HepG2 (cell line): ENCODE measurements at regions not wholly inside any gene's neighbourhood (a gene's known extent, or its start where the extent isn't known, plus 50 kb on each side); places are given as distances from the start of the nearest gene placed in this dataset.

ENCODE experiments used
- CBFB ChIP-seq: sonication (generic); formaldehyde crosslinking; IDR thresholded peaks from 2 replicates; pipeline ENCODE4 v1.4.0; 2020; ENCODE audit warnings: missing genetic modification reagents
- FOXC1 ChIP-seq: sonication (generic); formaldehyde crosslinking; IDR thresholded peaks from 2 replicates; pipeline ENCODE4 v1.8.0; 2022; ENCODE audit warnings: mild to moderate bottlenecking, missing genetic modification reagents, borderline replicate concordance
- HMGXB4 ChIP-seq, 2 experiments: sonication (generic) in 1 of 2; formaldehyde crosslinking in 1 of 2; IDR thresholded peaks; 2 replicates each; pipeline versions ENCODE4 v1.4.0 to v1.6.1; 2018 to 2020; ENCODE audit warnings: missing genetic modification reagents in 2 of 2, borderline replicate concordance in 1 of 2, low read depth in 1 of 2, mild to moderate bottlenecking in 1 of 2, missing biosample characterization in 1 of 2
- ISL2 ChIP-seq: sonication (generic); formaldehyde crosslinking; IDR thresholded peaks from 2 replicates; pipeline ENCODE4 v1.5.0; 2020; ENCODE audit warnings: missing genetic modification reagents
- KAT2B ChIP-seq: fragments of 150-350 bp; IDR thresholded peaks from 2 replicates; pipeline ENCODE4 v1.6.1; 2014; ENCODE audit warnings: low read depth, low read length, borderline replicate concordance
- KDM5B ChIP-seq: sonication (generic); formaldehyde crosslinking; IDR thresholded peaks from 2 replicates; pipeline ENCODE4 v1.4.0; 2020; ENCODE audit warnings: missing genetic modification reagents, mild to moderate bottlenecking, borderline replicate concordance
- SOX13 ChIP-seq, 3 experiments: fragments of 450-650 bp in 1 of 3; sonication (generic) in 1 of 3; formaldehyde crosslinking in 1 of 3; IDR thresholded peaks in 2 of 3; conservative IDR thresholded peaks in 1 of 3; 2 replicates each; pipeline versions ENCODE4 v1.5.0 to v1.6.1; 2016 to 2020; ENCODE audit warnings: antibody characterized with exemption in 1 of 3, mild to moderate bottlenecking in 1 of 3, missing compliant biosample characterization in 1 of 3, missing genetic modification reagents in 1 of 3, moderate library complexity in 1 of 3
- TARDBP ChIP-seq: sonication (generic); formaldehyde crosslinking; IDR thresholded peaks from 2 replicates; pipeline ENCODE4 v1.8.0; 2022; ENCODE audit warnings: mild to moderate bottlenecking, missing genetic modification reagents
- ZBED4 ChIP-seq: sonication (generic); formaldehyde crosslinking; IDR thresholded peaks from 2 replicates; pipeline ENCODE4 v1.4.0; 2020; ENCODE audit warnings: missing genetic modification reagents, borderline replicate concordance
- ZNF362 ChIP-seq: sonication (generic); formaldehyde crosslinking; IDR thresholded peaks from 2 replicates; pipeline ENCODE4 v1.4.0; 2020; ENCODE audit warnings: missing genetic modification reagents, mild to moderate bottlenecking, borderline replicate concordance
- ZNF383 ChIP-seq: sonication (generic); formaldehyde crosslinking; IDR thresholded peaks from 2 replicates; pipeline ENCODE4 v1.4.0; 2020; ENCODE audit warnings: missing genetic modification reagents, mild to moderate bottlenecking, borderline replicate concordance
- ZNF775 ChIP-seq: sonication (generic); formaldehyde crosslinking; IDR thresholded peaks from 2 replicates; pipeline ENCODE4 v1.4.0; 2020; ENCODE audit warnings: missing genetic modification reagents, mild to moderate bottlenecking, moderate library complexity, borderline replicate concordance

- TF ChIP-seq ZBED4 (no peak), FOXC1 (CRISPR knock-in tag) (no peak), KDM5B (CRISPR knock-in tag) (no peak), KAT2B (no peak), CBFB (CRISPR knock-in tag) (no peak), ZNF383 (CRISPR knock-in tag) (no peak), ISL2 (CRISPR knock-in tag) (no peak), TARDBP (no peak), HMGXB4 (CRISPR knock-in tag; IDR thresholded peaks at IDR 0.05; ENCODE audit: borderline replicate concordance in 1 of 2, low read depth in 1 of 2) (no peak), ZNF775 (CRISPR knock-in tag) (no peak), ZNF362 (CRISPR knock-in tag) (peak; percentile 60; the same call in 1 of the 2 replicates), SOX13 (IDR thresholded peaks at IDR 0.05) (no peak), SOX13 (CRISPR knock-in tag; conservative IDR thresholded peaks at IDR 0.05 in 1 of 2, IDR thresholded peaks at IDR 0.05 in 1 of 2) (peak in 1 of 2 experiments; percentile 14; a peak in 1 of 4 replicates)
These were observed 164.8 kb upstream of the COBL start (continued) for GRCh38 chr7:51481421-51481820.
